GM12864 (cell line): ENCODE measurements at regions not wholly inside any gene's neighbourhood (a gene's known extent, or its start where the extent isn't known, plus 50 kb on each side); places are given as distances from the start of the nearest gene placed in this dataset.
A peak's percentile ranks its signal among the peaks of the same experiment; 100 is the strongest.

ENCODE experiments used
- DNase-seq: peaks from one replicate; pipeline ENCODE4 v3.0.0-alpha.2; 2011; ENCODE audit warnings: low read depth
- H3K4me3 ChIP-seq: 2 replicates; pipeline ENCODE4 v1.5.1; 2011; ENCODE audit warnings: mild to moderate bottlenecking, low read depth, low read length, control low read depth
- CTCF ChIP-seq: IDR thresholded peaks from 2 replicates; pipeline ENCODE4 v1.5.1; 2011; ENCODE audit warnings: low read depth, mild to moderate bottlenecking, moderate library complexity, low read length, control low read depth, inconsistent platforms; ENCODE audit errors: missing control alignments

GRCh38 chrX:147800663-147801062 is 111.1 kb upstream of the FMR1 start:
- H3K4me3 ChIP-seq, result no peak overlapping the region
- no peak for TF ChIP-seq CTCF
- DNase-seq, result no peak

- TF ChIP-seq CTCF, result peak; percentile 28
- H3K4me3 ChIP-seq, result no peak overlapping the region
- DNase-seq, result no peak
These were observed 107.8 kb upstream of the FMR1 start for GRCh38 chrX:147803948-147804347.

GRCh38 chrX:147811803-147812202 is 99.9 kb upstream of the FMR1 start:
- no peak overlapping the region for H3K4me3 ChIP-seq
- DNase-seq, result no peak
- no peak for TF ChIP-seq CTCF

GRCh38 chrX:147827070-147827469 is 84.6 kb upstream of the FMR1 start:
- no peak overlapping the region for H3K4me3 ChIP-seq
- DNase-seq, result no peak
- TF ChIP-seq CTCF, result no peak

GRCh38 chrX:147828719-147829118 is 83.0 kb upstream of the FMR1 start:
- H3K4me3 ChIP-seq, result no peak overlapping the region
- no peak for DNase-seq
- no peak for TF ChIP-seq CTCF

GRCh38 chrX:147832707-147833348 is 78.9 kb upstream of the FMR1 start:
- no peak for DNase-seq
- TF ChIP-seq CTCF, result no peak
- H3K4me3 ChIP-seq, result no peak overlapping the region

- no peak overlapping the region for H3K4me3 ChIP-seq
- DNase-seq, result no peak
- TF ChIP-seq CTCF, result peak; percentile 20
These were observed 73.1 kb upstream of the FMR1 start for GRCh38 chrX:147838465-147839131.
